Hepatocyte (in vitro differentiated cells): ENCODE measurements at regions not wholly inside any gene's neighbourhood (a gene's known extent, or its start where the extent isn't known, plus 50 kb on each side); places are given as distances from the start of the nearest gene placed in this dataset.

Source experiments
- EZH2 ChIP-seq: fragments of 200-600 bp; sonication (generic); IDR thresholded peaks from 2 replicates; pipeline ENCODE4 v1.6.1; 2016; ENCODE audit warnings: antibody characterized with exemption, mild to moderate bottlenecking, borderline replicate concordance
- EZH2phosphoT487 ChIP-seq: fragments of 200-600 bp; sonication (generic); IDR thresholded peaks from one replicate; pipeline ENCODE4 v1.6.1; 2018; ENCODE audit warnings: antibody characterized with exemption, mild to moderate bottlenecking, low read depth, moderate library complexity; ENCODE audit not compliant: unreplicated experiment, severe bottlenecking

DNA sequence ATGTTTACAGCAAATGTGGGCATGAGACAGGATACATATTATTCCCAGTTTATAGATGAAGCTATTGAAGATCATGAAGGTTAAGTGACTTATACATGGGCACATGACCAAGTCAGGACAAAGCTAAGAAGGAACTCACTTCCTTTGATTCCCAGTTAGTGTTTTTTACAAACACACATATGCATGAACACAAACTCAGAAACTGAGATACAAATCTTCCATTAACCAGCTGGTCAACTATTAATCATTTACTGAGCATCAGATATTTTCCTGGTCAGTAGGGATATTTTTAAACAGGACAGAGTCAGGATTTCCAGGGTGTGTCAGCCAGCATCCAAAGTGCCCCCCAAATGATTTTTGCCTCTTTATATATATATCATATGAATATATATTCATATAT, 222.2 kb downstream of the OGFRL1 start:
- TF ChIP-seq EZH2 (no peak), EZH2phosphoT487 (no peak)
